ENCODE measurements at regions not wholly inside any gene's neighbourhood (a gene's known extent, or its start where the extent isn't known, plus 50 kb on each side); places are given as distances from the start of the nearest gene placed in this dataset.

- Histone ChIP-seq H3K79me1 (ENCODE audit: low read depth in 1 of 2, low read length in 2 of 2) (no peaks in the 10 kb centered on the region), H3K4me1 (ENCODE audit: control insufficient read depth, insufficient read depth, low read length) (peaks cover 27% of the 10 kb centered on the region), H3K56ac (ENCODE audit: extremely low read depth, insufficient read depth, low read length) (no peak overlapping the region), H2BK5ac (ENCODE audit: low read depth, low read length, poor library complexity, severe bottlenecking) (peak overlapping the region; percentile 22), H3K4me3 (ENCODE audit: insufficient read depth, low read depth, low read length) (no peak overlapping the region), H2AK9ac (replicated peaks; ENCODE audit: low read depth, low read length, poor library complexity) (peak overlapping the region; percentile 69), H3K9me3 (ENCODE audit: control insufficient read depth, insufficient read depth, low read length) (no peaks in the 10 kb centered on the region), H3K27me3 (ENCODE audit: control insufficient read depth, insufficient read depth, low read length) (no peaks in the 10 kb centered on the region), H2BK20ac (ENCODE audit: low read depth, low read length) (peak overlapping the region; percentile 1; the same call in 1 of the 2 replicates), H2BK120ac (ENCODE audit: low read depth, low read length) (peak overlapping the region; percentile 67), H3K9ac (ENCODE audit: low read depth, low read length) (no peak overlapping the region), H3K4me2 (ENCODE audit: low read depth, low read length) (peak overlapping the region; percentile 5; the same call in 1 of the 2 replicates), H3K14ac (replicated peaks; ENCODE audit: low read depth, low read length) (no peak overlapping the region; the same call in 1 of the 2 replicates), H3K36me3 (ENCODE audit: control insufficient read depth, insufficient read depth, low read length) (no peaks in the 10 kb centered on the region), H2AK5ac (ENCODE audit: low read depth, low read length) (peak overlapping the region; percentile 78; the same call in 1 of the 2 replicates), H4K91ac (ENCODE audit: insufficient read depth, low read depth, low read length) (0 out of 2 replicates have a peak overlapping the region, but pooled peaks have one; percentile 36), H4K8ac (ENCODE audit: low read depth in 2 of 2, low read length in 2 of 2) (peak overlapping the region; percentile 8 to 51; a peak in 1 of 4 replicates), H3K4ac (ENCODE audit: low read depth, low read length) (peak overlapping the region; percentile 72), H3K27ac (ENCODE audit: insufficient read depth, low read length) (peak overlapping the region; percentile 24; the same call in 1 of the 2 replicates), H3K9me1 (ENCODE audit: insufficient read depth, low read length) (peaks cover 20% of the 10 kb centered on the region), H3K23ac (ENCODE audit: low read depth, low read length) (0 out of 2 replicates have a peak overlapping the region, but pooled peaks have one; percentile 8), H2BK15ac (ENCODE audit: low read depth, low read length) (peak overlapping the region; percentile 48; the same call in 2 of the 3 replicates), H4K20me1 (ENCODE audit: insufficient read depth, low read length) (no peaks in the 10 kb centered on the region), H2AFZ (replicated peaks; ENCODE audit: low read length, poor library complexity) (no peak overlapping the region), H4K5ac (ENCODE audit: low read depth, low read length) (no peak overlapping the region), H3K18ac (ENCODE audit: low read depth, low read length) (peak overlapping the region; percentile 41)
- ChIA-PET CTCF (interaction anchor here (0.8 to 1.5 kb wide), 3 partner anchors 31 to 269 kb away, joined by 3 to 4 read pairs (median 3); no protein-coding TSS in a partner anchor), POLR2A (ENCODE audit: unreplicated experiment) (interaction anchor here (0.6 kb wide), 1 partner anchor 269 kb away, joined by 3 read pairs; no protein-coding TSS in a partner anchor)
- DNase-seq = peak; percentile 75
- dilution Hi-C loops (cut with HindIII; ENCODE audit: low sequenced_read_pairs, unreplicated experiment) = no loop called here
- no CpG with 5 or more reads among the region's 5 CpGs for WGBS, 2 experiments (ENCODE audit: extremely low coverage in 2 of 2, insufficient read length in 1 of 2)
- in situ Hi-C loops (cut with MboI; ENCODE audit: low sequenced_read_pairs) = no loop called here
- no TSS peak for BruUV-seq (replicated peaks)
- TF ChIP-seq RAD21 (IDR thresholded peaks at IDR 0.05; ENCODE audit: low read length) (no peak), RCOR1 (IDR thresholded peaks at IDR 0.05; ENCODE audit: insufficient replicate concordance, low read length) (no peak), MXI1 (IDR thresholded peaks at IDR 0.05; ENCODE audit: borderline replicate concordance, low read depth, low read length) (no peak), POLR2A (IDR thresholded peaks at IDR 0.05; ENCODE audit: low read depth, low read length) (no peak)
- peak; percentile 18 for ATAC-seq (ENCODE audit: low read depth)
- intact Hi-C loops (cut with micrococcal nuclease) = loop anchor here (10.0 kb wide), 1 partner anchor 68 kb away; no protein-coding TSS in a partner anchor
Observed at GRCh38 chr11:27216270-27217149, 146.5 kb downstream of the CCDC34 start.
